Endodermal cell (in vitro differentiated cells): ENCODE measurements at regions not wholly inside any gene's neighbourhood (a gene's known extent, or its start where the extent isn't known, plus 50 kb on each side); places are given as distances from the start of the nearest gene placed in this dataset.

ENCODE experiments used
- DNase-seq: peaks from one replicate; pipeline ENCODE4 v3.0.0-alpha.2; 2017
- H3K27ac ChIP-seq: 2 replicates; pipeline ENCODE4 v1.5.1; 2013; ENCODE audit warnings: mild to moderate bottlenecking, low read depth, low read length, moderate library complexity
- H3K27me3 ChIP-seq: 2 replicates; pipeline ENCODE4 v1.6.1; 2013; ENCODE audit warnings: mild to moderate bottlenecking, low read length, moderate library complexity; ENCODE audit not compliant: insufficient read depth, control insufficient read depth, poor library complexity, severe bottlenecking
- H3K36me3 ChIP-seq: 2 replicates; pipeline ENCODE4 v1.7.0; 2013; ENCODE audit warnings: mild to moderate bottlenecking, low read length, moderate library complexity; ENCODE audit not compliant: control insufficient read depth, insufficient read depth
- H3K4me1 ChIP-seq: one replicate; pipeline ENCODE4 v1.7.0; 2013; ENCODE audit warnings: low read length; ENCODE audit not compliant: control insufficient read depth, insufficient read depth
- H3K4me3 ChIP-seq: 2 replicates; pipeline ENCODE4 v1.5.1; 2013; ENCODE audit warnings: mild to moderate bottlenecking, low read length, moderate library complexity
- H3K9ac ChIP-seq: 2 replicates; pipeline ENCODE4 v1.6.1; 2013; ENCODE audit warnings: mild to moderate bottlenecking, low read length, moderate library complexity; ENCODE audit not compliant: poor library complexity, severe bottlenecking; ENCODE audit errors: extremely low read depth
- H3K9me3 ChIP-seq: 2 replicates; pipeline ENCODE4 v1.6.1; 2013; ENCODE audit warnings: mild to moderate bottlenecking, low read length, moderate library complexity; ENCODE audit not compliant: control insufficient read depth
- H3K27ac Mint-ChIP-seq: 2 replicates; pipeline ENCODE4 v1.8.0; 2020; ENCODE audit warnings: mixed read lengths
- H3K27me3 Mint-ChIP-seq: 2 replicates; pipeline ENCODE4 v1.8.0; 2021; ENCODE audit warnings: mild to moderate bottlenecking, mixed read lengths; ENCODE audit not compliant: insufficient read depth
- H3K36me3 Mint-ChIP-seq: 2 replicates; pipeline ENCODE4 v1.8.0; 2020; ENCODE audit warnings: low read depth, mixed read lengths
- H3K4me1 Mint-ChIP-seq: 2 replicates; pipeline ENCODE4 v1.8.0; 2020; ENCODE audit warnings: mixed read lengths
- H3K4me3 Mint-ChIP-seq: 2 replicates; pipeline ENCODE4 v1.8.0; 2020; ENCODE audit warnings: mild to moderate bottlenecking, moderate library complexity, mixed read lengths
- H3K9me3 Mint-ChIP-seq: 2 replicates; pipeline ENCODE4 v1.8.0; 2020; ENCODE audit warnings: mild to moderate bottlenecking, mixed read lengths
- WGBS, 2 experiments: methylation state at CpG; one replicate each; pipeline versions ENCODE4 v1.1.5 to v1.1.7; 2013; ENCODE audit warnings: missing lambda C conversion rate in 2 of 2, mixed read lengths in 1 of 2; ENCODE audit not compliant: insufficient coverage in 1 of 2, insufficient read length in 1 of 2; 5-methylcytosine and 5-hydroxymethylcytosine counted together
- TF ChIP-seq, protein P1 (sequence below): fragments of 200-600 bp; sonication (generic); conservative IDR thresholded peaks from 2 replicates; pipeline ENCODE4 v1.5.0; 2021; ENCODE audit warnings: antibody characterized with exemption, mild to moderate bottlenecking

DNA sequence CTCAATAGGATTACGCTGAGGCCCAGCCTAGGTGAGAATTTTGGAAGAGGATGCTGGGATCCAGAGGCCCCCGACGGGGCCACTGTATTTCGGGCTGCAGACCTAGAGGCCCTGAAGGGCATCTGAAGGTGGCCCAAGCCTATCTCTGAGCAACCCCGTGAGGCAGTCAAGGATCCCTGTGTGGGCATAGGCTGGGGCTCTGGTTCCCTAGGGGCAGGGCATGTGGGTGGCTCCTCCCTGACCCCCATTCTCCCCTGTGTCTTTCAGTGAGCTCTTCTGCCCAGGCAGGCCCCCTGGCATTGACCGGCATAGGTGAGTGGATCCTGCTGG, 216.0 kb downstream of the SNRPN start:
- Mint-ChIP-seq H3K36me3 (no peaks in the 10 kb centered on the region), H3K4me1 (no peaks in the 10 kb centered on the region), H3K27ac (no peak overlapping the region), H3K9me3 (peaks cover 73% of the 10 kb centered on the region), H3K27me3 (no peaks in the 10 kb centered on the region), H3K4me3 (no peak overlapping the region)
- Histone ChIP-seq H3K9ac (no peak overlapping the region), H3K4me1 (no peaks in the 10 kb centered on the region), H3K9me3 (peaks cover 42% of the 10 kb centered on the region), H3K27me3 (no peaks in the 10 kb centered on the region), H3K36me3 (no peaks in the 10 kb centered on the region), H3K27ac (no peak overlapping the region), H3K4me3 (no peak overlapping the region)
- WGBS, 2 experiments, result 75 to 78% methylated on average over 4 to 6 of the region's 6 CpGs
- DNase-seq, result peak; percentile 21
- TF ChIP-seq, protein P1, sequence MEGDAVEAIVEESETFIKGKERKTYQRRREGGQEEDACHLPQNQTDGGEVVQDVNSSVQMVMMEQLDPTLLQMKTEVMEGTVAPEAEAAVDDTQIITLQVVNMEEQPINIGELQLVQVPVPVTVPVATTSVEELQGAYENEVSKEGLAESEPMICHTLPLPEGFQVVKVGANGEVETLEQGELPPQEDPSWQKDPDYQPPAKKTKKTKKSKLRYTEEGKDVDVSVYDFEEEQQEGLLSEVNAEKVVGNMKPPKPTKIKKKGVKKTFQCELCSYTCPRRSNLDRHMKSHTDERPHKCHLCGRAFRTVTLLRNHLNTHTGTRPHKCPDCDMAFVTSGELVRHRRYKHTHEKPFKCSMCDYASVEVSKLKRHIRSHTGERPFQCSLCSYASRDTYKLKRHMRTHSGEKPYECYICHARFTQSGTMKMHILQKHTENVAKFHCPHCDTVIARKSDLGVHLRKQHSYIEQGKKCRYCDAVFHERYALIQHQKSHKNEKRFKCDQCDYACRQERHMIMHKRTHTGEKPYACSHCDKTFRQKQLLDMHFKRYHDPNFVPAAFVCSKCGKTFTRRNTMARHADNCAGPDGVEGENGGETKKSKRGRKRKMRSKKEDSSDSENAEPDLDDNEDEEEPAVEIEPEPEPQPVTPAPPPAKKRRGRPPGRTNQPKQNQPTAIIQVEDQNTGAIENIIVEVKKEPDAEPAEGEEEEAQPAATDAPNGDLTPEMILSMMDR, result no peak

- WGBS, 2 experiments, result 71 to 79% methylated on average over 3 to 10 of the region's 10 CpGs
- H3K4me1 ChIP-seq, result no peaks in the 10 kb centered on the region
- H3K36me3 ChIP-seq, result no peaks in the 10 kb centered on the region
- DNase-seq, result peak; percentile 14
- Mint-ChIP-seq H3K27ac (no peak overlapping the region), H3K4me1 (no peaks in the 10 kb centered on the region), H3K4me3 (no peak overlapping the region), H3K27me3 (no peaks in the 10 kb centered on the region), H3K36me3 (no peaks in the 10 kb centered on the region), H3K9me3 (peaks cover 75% of the 10 kb centered on the region)
- H3K4me3 ChIP-seq, result no peak overlapping the region
- TF ChIP-seq, protein P1, result no peak
- no peaks in the 10 kb centered on the region for H3K27me3 ChIP-seq
- no peak overlapping the region for H3K9ac ChIP-seq
- H3K27ac ChIP-seq, result no peak overlapping the region
- H3K9me3 ChIP-seq, result peaks cover 42% of the 10 kb centered on the region
These were observed 216.5 kb downstream of the SNRPN start for GRCh38 chr15:25171111-25171811.

DNA sequence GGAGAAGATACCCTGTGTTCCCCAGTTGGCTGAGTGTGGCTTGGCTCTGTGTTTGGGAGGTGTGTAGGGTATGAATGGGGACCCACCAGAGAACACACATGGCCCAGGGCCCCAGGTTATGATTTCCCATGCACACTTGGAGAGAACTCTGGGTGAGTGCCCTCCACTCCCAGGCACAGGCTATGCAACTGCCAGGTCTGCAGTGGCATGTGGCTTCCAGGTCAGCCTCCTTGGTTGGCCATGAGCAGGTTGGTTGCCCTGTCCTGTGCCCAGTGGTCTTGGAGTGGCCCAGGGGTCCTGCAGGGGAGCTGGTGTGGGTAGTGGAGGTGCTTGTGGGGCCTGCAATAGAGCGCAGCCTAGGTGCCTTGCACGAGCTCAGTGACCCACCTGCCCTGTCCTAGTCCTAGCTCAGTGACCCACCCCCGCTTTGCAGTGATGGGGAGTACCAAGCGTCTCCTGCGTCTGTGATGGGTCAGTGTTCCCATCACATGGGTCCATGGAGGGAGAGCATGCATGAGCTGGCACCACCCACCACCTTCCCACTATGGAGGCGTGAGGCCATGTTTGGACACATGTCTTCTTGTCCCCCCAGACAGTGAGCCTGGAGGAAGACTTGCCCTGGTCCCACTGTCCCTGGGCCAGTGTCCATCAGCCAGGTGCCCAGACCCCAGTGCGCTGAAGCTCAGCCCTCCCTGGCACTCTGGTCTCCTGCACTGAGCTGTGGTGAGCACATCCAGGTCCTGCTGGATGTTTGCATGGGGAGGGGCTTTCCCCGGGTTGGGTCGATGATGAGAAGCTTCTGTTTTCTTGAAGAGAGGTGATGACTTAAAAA, 217.3 kb downstream of the SNRPN start:
- Mint-ChIP-seq H3K36me3 (no peaks in the 10 kb centered on the region), H3K4me3 (no peak overlapping the region), H3K27me3 (no peaks in the 10 kb centered on the region), H3K4me1 (no peaks in the 10 kb centered on the region), H3K9me3 (peaks cover 81% of the 10 kb centered on the region), H3K27ac (no peak overlapping the region)
- peak; percentile 17 for DNase-seq
- H3K4me3 ChIP-seq, result no peak overlapping the region
- H3K27ac ChIP-seq, result no peak overlapping the region
- no peaks in the 10 kb centered on the region for H3K36me3 ChIP-seq
- H3K9me3 ChIP-seq, result peaks cover 42% of the 10 kb centered on the region
- 82 to 89% methylated on average over 4 to 9 of the region's 9 CpGs for whole genome bisulfite sequencing, 2 experiments
- TF ChIP-seq, protein P1, result no peak
- no peak overlapping the region for H3K9ac ChIP-seq
- H3K27me3 ChIP-seq, result no peaks in the 10 kb centered on the region
- H3K4me1 ChIP-seq, result no peaks in the 10 kb centered on the region
